ENCODE measurements at regions not wholly inside any gene's neighbourhood (a gene's known extent, or its start where the extent isn't known, plus 50 kb on each side); places are given as distances from the start of the nearest gene placed in this dataset.

DNA sequence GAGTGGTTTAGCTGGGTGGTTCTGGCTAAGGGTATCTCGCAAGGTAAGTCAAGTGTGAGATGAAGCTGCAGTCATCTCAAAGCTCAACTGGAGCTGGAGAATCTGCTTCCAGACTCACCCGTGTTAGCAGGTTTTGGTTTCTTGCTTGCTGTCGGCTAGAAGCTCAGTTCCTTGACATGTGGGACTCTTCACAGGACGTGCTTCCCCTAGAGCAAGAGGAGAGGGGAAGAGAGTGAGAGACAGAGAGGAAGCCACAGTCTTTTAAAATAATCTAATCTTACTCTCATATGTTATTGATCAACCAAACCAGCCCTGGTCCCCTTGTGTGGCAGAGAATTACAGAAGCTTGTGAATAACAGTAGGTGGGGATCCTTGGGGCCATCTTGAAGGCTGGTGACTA, 199.5 kb downstream of the REEP3 start:
- TF ChIP-seq, protein P1, sequence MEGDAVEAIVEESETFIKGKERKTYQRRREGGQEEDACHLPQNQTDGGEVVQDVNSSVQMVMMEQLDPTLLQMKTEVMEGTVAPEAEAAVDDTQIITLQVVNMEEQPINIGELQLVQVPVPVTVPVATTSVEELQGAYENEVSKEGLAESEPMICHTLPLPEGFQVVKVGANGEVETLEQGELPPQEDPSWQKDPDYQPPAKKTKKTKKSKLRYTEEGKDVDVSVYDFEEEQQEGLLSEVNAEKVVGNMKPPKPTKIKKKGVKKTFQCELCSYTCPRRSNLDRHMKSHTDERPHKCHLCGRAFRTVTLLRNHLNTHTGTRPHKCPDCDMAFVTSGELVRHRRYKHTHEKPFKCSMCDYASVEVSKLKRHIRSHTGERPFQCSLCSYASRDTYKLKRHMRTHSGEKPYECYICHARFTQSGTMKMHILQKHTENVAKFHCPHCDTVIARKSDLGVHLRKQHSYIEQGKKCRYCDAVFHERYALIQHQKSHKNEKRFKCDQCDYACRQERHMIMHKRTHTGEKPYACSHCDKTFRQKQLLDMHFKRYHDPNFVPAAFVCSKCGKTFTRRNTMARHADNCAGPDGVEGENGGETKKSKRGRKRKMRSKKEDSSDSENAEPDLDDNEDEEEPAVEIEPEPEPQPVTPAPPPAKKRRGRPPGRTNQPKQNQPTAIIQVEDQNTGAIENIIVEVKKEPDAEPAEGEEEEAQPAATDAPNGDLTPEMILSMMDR (conservative IDR thresholded peaks at IDR 0.05; ENCODE audit: low read depth, low read length) = no peak
- TF ChIP-seq EZH2 (IDR thresholded peaks at IDR 0.05; ENCODE audit: borderline replicate concordance, low read depth, low read length, poor library complexity, severe bottlenecking) = no peak

Data from A673 (cell line).